A673 (cell line): ENCODE measurements at regions not wholly inside any gene's neighbourhood (a gene's known extent, or its start where the extent isn't known, plus 50 kb on each side); places are given as distances from the start of the nearest gene placed in this dataset.

Source experiments
- CTCF ChIP-seq: fragments of 300-800, 200-600 bp; sonication (generic); conservative IDR thresholded peaks from 2 replicates; pipeline ENCODE4 v1.5.1; 2017; ENCODE audit warnings: low read depth, mild to moderate bottlenecking, antibody characterized with exemption, low read length, moderate library complexity, mixed read lengths
- EZH2 ChIP-seq: fragments of 200-600 bp; sonication (generic); IDR thresholded peaks from 2 replicates; pipeline ENCODE4 v1.6.1; 2017; ENCODE audit warnings: borderline replicate concordance, low read depth, mild to moderate bottlenecking, mixed read lengths, antibody characterized with exemption, low read length; ENCODE audit not compliant: poor library complexity, severe bottlenecking

- TF ChIP-seq CTCF (no peak), EZH2 (no peak)
Measured at GRCh38 chr13:60318186-60318585, 78.8 kb upstream of the TDRD3 start.
